ENCODE measurements at regions not wholly inside any gene's neighbourhood (a gene's known extent, or its start where the extent isn't known, plus 50 kb on each side); places are given as distances from the start of the nearest gene placed in this dataset.

GRCh38 chr6:102994866-102995265 lies 1601.4 kb downstream of the GRIK2 start:
- H3K4me3 ChIP-seq, result no peak overlapping the region
- in situ Hi-C loops (cut with MboI), result no loop called here
- H4K20me1 ChIP-seq (ENCODE audit: control insufficient read depth, insufficient read depth), result no peaks in the 10 kb centered on the region
- BruUV-seq (replicated peaks), result no TSS peak
- ChIA-PET CTCF (no interaction called here), SMC1A (ENCODE audit: uncharacterized antibody, unreplicated experiment) (no interaction called here), RAD21 (ENCODE audit: unreplicated experiment) (no interaction called here), POLR2A (no interaction called here)
- H3K4me2 ChIP-seq (ENCODE audit: control insufficient read depth, insufficient read depth), result no peak overlapping the region
- WGBS (ENCODE audit: insufficient coverage, insufficient replicate concordance, low lambda C conversion rate, missing lambda C conversion rate), result 5% methylated on average over 1 of the region's 1 CpG
- H3K9me3 ChIP-seq (replicated peaks; ENCODE audit: control insufficient read depth, insufficient read depth, low read length), result no peaks in the 10 kb centered on the region
- H3K36me3 ChIP-seq (ENCODE audit: control insufficient read depth in 2 of 2, insufficient read depth in 2 of 2, low read length in 1 of 2), result no peaks in the 10 kb centered on the region
- H2AFZ ChIP-seq (ENCODE audit: control insufficient read depth, low read depth, low read length), result no peak overlapping the region
- no peak for TF ChIP-seq RB1 (IDR thresholded peaks at IDR 0.05; ENCODE audit: borderline replicate concordance)
- TF ChIP-seq LARP7 (IDR thresholded peaks at IDR 0.05), result no peak
- TF ChIP-seq PAX5 (IDR thresholded peaks at IDR 0.05; ENCODE audit: borderline replicate concordance, low read depth, low read length), result no peak
- TF ChIP-seq NFYA (IDR thresholded peaks at IDR 0.05; ENCODE audit: borderline replicate concordance, low read depth, low read length), result no peak
- TF ChIP-seq TBL1XR1 (IDR thresholded peaks at IDR 0.05; ENCODE audit: low read depth, low read length), result no peak
- no peak for TF ChIP-seq SMAD5 (IDR thresholded peaks at IDR 0.05; ENCODE audit: low read depth)
- no peak for TF ChIP-seq CBFB (IDR thresholded peaks at IDR 0.05; ENCODE audit: low read depth)
- no peak for TF ChIP-seq CBX3 (IDR thresholded peaks at IDR 0.05; ENCODE audit: borderline replicate concordance, low read depth)
- TF ChIP-seq RCOR1 (conservative IDR thresholded peaks at IDR 0.05; ENCODE audit: low read depth, low read length), result no peak
- no peak for TF ChIP-seq CUX1 (IDR thresholded peaks at IDR 0.05; ENCODE audit: insufficient replicate concordance, low read depth, low read length)
- TF ChIP-seq RFX5 (IDR thresholded peaks at IDR 0.05; ENCODE audit: low read depth, low read length), result no peak
- no peak for TF ChIP-seq STAT1 (conservative IDR thresholded peaks at IDR 0.05)
- FAIRE-seq (no peak), ATAC-seq (no peak), DNase-seq (ENCODE audit: low read depth, low spot score) (no peak)
- intact Hi-C loops (cut with micrococcal nuclease; ENCODE audit: unreplicated experiment), result no loop called here
- H3K4me1 ChIP-seq (ENCODE audit: control insufficient read depth, insufficient read depth, low read length), result no peaks in the 10 kb centered on the region
- no peak overlapping the region for H3K9ac ChIP-seq (ENCODE audit: control insufficient read depth, insufficient read depth, low read length)
- H3K27ac ChIP-seq (ENCODE audit: control insufficient read depth, insufficient read depth), result no peak overlapping the region
- no peaks in the 10 kb centered on the region for H3K79me2 ChIP-seq (ENCODE audit: control insufficient read depth, insufficient read depth, low read length)
- H3K27me3 ChIP-seq (replicated peaks in 1 of 2; ENCODE audit: control insufficient read depth in 2 of 2, insufficient read depth in 2 of 2, low read length in 1 of 2), result no peaks in the 10 kb centered on the region
